ENCODE measurements at regions not wholly inside any gene's neighbourhood (a gene's known extent, or its start where the extent isn't known, plus 50 kb on each side); places are given as distances from the start of the nearest gene placed in this dataset.

DNA sequence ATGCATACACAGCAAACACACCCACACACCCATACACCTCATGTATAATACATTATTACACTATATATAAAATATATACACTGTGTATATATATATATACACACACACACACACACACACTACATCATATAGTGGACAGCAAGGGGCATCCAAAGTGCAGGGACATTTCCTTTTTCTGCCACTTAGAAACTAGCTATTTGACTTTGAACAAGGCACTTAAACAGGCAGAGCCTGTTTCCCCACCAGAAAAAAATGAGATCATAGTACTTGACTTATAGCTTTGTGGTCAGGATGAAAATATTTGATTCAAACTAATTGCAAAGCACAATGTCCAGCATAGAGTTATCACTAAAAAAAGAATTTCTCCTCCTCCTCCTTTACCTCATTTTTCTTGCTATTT lies 254.3 kb upstream of the NPVF start:
- H3K36me3 ChIP-seq (ENCODE audit: insufficient read depth), result no peaks in the 10 kb centered on the region
- no peak for DNase-seq (ENCODE audit: extremely low spot score)
- H3K27ac ChIP-seq (ENCODE audit: low read depth), result no peak overlapping the region
- no peak overlapping the region for H3K4me3 ChIP-seq (ENCODE audit: low read depth, low read length)
- no peaks in the 10 kb centered on the region for H3K4me1 ChIP-seq (ENCODE audit: insufficient read depth)

DNA sequence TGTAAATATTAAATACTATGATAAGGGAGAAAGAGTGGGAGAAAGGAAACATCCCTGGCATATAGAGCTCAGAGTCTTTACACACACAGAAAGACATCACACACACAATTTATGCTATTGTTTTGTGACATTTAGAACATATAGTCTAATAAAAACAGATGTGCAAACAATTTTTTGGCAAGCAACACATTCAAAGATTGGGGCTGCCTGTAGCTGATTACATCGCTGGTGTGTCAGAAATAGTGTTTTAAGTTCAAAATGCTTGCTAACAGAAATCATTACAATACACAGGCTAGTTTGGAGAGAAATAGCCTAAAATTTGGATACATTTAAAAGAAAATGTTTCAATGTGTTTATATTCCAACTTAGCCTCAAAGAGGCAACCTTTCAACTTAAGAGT lies 256.7 kb upstream of the NPVF start:
- Histone ChIP-seq H3K4me1 (ENCODE audit: insufficient read depth) (no peaks in the 10 kb centered on the region), H3K36me3 (ENCODE audit: insufficient read depth) (no peaks in the 10 kb centered on the region), H3K4me3 (ENCODE audit: low read depth, low read length) (no peak overlapping the region), H3K27ac (ENCODE audit: low read depth) (no peak overlapping the region)
- DNase-seq (ENCODE audit: extremely low spot score), result no peak
- WGBS, result 38% methylated on average over 1 of the region's 1 CpG

DNA sequence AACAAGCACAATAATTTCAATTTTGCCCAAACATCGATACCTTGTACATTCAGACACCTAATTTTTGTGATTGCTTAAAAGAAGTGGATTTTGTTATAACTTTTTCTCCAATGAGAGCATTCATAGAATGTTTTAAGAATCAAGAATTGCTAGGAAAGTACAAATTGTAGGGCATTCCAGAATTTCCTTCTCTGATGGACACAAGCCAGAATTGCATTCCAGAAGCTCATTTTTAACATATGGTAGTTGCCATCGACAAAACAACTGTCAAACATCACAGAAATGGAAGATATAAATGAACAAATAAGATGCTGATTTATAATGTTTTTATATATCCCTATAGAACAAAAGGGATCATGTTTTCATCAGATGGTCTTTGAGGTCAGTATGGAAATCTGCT lies 258.4 kb upstream of the NPVF start:
- DNase-seq (ENCODE audit: extremely low spot score), result no peak
- Histone ChIP-seq H3K36me3 (ENCODE audit: insufficient read depth) (no peaks in the 10 kb centered on the region), H3K4me3 (ENCODE audit: low read depth, low read length) (no peak overlapping the region), H3K4me1 (ENCODE audit: insufficient read depth) (no peaks in the 10 kb centered on the region), H3K27ac (ENCODE audit: low read depth) (no peak overlapping the region)
- 63% methylated on average over 2 of the region's 2 CpGs for WGBS

DNA sequence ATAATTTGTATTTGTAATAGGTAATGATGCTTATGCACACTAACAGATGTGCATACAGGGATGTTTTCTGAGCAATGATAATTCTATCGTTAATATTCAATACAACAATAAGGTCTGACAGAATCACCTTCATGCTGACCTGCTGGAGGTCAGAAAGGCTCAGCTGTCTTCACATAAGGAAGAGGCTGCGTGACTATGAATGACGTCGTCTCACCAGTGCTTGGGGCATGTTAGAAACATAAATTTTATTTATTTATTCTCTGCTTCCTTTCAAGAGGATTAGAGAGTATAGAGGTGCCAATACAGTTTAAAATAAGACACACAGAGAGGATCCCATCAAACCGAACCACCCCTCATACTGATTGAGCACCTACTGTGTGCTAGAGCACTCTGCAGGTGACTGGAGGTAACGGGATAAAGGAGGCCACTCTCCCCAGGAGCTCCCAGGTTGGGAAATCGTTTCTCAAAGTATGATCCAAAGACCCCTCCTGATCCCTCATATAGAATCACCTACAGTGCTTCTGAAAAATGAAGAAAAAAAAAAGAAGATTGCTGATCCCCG lies 265.6 kb upstream of the NPVF start:
- DNase-seq (ENCODE audit: extremely low spot score), result no peak
- no peak overlapping the region for H3K27ac ChIP-seq (ENCODE audit: low read depth)
- no peak overlapping the region for H3K4me3 ChIP-seq (ENCODE audit: low read depth, low read length)
- H3K36me3 ChIP-seq (ENCODE audit: insufficient read depth), result no peaks in the 10 kb centered on the region
- 79% methylated on average over 8 of the region's 8 CpGs for WGBS
- no peaks in the 10 kb centered on the region for H3K4me1 ChIP-seq (ENCODE audit: insufficient read depth)

DNA sequence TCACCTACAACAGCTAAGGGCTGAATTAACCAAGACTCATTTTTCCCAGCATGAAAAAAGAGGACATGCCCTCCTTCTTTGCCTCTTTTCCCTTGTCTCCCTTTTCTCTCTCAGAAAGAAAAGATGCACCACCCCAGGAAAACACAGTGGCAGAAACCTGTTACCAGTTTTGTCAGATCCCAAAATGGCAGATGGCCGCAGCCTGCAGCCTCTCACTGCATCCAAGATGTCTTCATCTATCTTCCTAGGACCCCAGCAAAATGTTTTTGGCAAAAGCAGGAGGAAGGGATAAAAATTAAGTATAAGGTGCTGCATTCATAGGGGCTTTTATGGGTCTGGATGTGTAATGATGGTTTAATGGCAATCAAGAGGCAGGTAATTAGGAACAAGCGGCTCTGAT lies 266.6 kb upstream of the NPVF start:
- 92% methylated on average over 2 of the region's 2 CpGs for WGBS
- DNase-seq (ENCODE audit: extremely low spot score), result no peak
- no peaks in the 10 kb centered on the region for H3K4me1 ChIP-seq (ENCODE audit: insufficient read depth)
- H3K36me3 ChIP-seq (ENCODE audit: insufficient read depth), result no peaks in the 10 kb centered on the region
- H3K27ac ChIP-seq (ENCODE audit: low read depth), result no peak overlapping the region
- no peak overlapping the region for H3K4me3 ChIP-seq (ENCODE audit: low read depth, low read length)

DNA sequence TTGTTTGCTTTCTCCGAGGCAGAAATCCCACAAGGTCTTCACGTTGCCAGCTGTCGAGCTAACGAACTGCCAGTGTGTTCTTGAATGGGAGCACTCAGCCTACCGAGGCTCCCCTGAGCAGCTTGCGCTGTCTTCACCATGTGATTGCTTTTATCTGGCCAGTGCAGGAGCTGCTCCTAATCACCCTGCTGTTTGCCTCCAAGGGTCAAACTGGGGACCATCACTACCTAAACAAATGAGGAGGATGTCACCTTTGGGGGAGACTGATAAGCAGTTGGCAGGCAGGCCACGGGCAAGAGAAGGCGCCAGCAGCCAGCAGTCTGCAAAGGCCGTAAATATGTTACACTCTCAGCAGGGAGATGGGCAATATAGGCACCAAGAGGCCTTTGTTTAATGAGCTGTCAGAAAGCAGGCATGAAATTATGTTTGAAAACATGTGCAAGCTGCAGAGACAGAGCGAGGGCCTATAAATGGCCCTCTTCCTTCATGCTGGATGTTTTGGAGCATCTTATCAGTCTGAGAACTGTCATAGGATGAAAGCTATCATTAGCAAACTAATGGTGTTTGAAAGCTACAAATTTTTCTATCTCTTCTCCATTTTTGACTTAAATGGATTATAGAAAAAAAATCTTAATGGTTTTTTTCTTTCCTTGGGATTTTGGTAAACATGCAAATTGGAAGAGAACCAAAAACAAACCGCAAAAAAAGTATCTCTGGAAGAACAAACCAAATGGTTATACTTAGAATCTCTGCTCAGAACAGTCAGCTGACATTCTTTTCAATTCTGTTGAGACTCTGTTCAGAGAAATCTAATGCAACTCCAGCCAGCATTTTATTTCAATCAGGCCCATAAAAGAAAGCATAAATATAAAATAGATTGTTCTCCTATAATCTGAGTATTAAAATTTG lies 267.3 kb upstream of the NPVF start:
- no peak overlapping the region for H3K27ac ChIP-seq (ENCODE audit: low read depth)
- H3K4me1 ChIP-seq (ENCODE audit: insufficient read depth), result no peaks in the 10 kb centered on the region
- DNase-seq (ENCODE audit: extremely low spot score), result no peak
- no peaks in the 10 kb centered on the region for H3K36me3 ChIP-seq (ENCODE audit: insufficient read depth)
- H3K4me3 ChIP-seq (ENCODE audit: low read depth, low read length), result no peak overlapping the region
- 28% methylated on average over 11 of the region's 11 CpGs for WGBS

DNA sequence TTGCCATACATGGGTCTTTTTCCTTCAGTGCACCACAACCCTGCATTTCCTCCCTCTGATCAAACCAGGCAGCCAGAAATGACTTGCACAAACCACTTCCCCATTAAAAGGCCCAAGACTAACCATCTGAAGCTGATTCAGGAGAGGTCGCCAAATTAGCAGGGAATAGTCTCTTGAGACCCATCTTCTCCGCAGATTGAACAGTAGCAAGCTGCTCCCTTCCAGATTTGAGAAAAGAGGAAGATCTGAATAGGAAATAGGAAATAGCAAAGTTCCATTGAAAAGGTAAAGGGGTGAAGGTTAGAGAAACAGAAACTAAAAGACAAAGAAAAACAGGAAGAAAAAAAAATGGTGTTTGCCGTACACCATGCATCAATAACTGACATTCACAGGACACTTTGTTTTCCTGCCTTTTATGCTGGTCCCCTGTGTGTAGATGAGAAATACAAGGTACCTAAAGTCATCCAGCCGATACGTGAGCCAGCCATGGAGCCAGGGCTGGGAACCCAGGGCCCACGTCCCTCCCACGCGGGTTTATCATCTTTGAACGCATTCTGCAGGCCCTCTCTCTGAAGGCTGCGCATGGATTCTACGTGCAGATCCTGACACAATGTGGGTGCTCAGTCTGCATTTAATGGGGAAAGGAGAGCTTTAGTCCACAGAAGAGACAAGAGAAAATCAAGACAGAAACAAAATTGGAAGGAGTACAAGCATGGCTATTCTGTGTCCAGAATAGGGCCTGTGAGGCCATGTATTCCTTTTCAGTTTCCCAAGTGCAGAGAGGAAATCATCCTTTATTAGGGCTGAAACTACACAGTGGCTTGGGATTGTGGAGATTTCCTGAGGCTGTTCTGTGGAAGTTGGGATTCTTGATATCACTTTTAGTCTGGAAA lies 268.4 kb upstream of the NPVF start:
- Histone ChIP-seq H3K4me3 (ENCODE audit: low read depth, low read length) (no peak overlapping the region), H3K4me1 (ENCODE audit: insufficient read depth) (no peaks in the 10 kb centered on the region), H3K36me3 (ENCODE audit: insufficient read depth) (no peaks in the 10 kb centered on the region), H3K27ac (ENCODE audit: low read depth) (no peak overlapping the region)
- WGBS, result 84% methylated on average over 11 of the region's 11 CpGs
- no peak for DNase-seq (ENCODE audit: extremely low spot score)

DNA sequence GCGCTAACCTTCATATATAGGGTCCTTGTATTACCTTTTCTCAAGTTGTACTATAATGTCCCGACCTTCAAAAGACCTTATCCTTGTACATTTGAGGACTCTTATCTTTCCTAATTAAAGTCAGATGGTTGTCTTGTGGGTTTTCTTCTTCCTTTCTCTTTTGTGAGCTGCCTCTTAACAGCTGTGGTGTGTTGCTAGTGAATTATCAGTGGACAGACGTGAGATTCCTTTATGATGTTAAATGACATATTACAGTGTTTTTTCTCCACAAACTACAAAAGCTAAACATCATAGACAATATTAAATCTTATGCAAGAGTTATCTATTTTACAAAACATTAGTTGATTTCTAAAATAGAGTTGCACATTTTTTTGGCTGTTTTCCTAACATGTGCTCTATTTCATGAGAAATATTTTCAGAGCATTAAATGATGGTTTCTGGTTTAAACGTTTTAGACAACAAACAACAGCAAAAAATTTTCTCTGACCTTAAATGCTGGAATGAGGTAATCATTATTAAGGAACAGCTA lies 272.2 kb upstream of the NPVF start:
- Histone ChIP-seq H3K4me3 (ENCODE audit: low read depth, low read length) (no peak overlapping the region), H3K36me3 (ENCODE audit: insufficient read depth) (no peaks in the 10 kb centered on the region), H3K4me1 (ENCODE audit: insufficient read depth) (no peaks in the 10 kb centered on the region), H3K27ac (ENCODE audit: low read depth) (no peak overlapping the region)
- 38% methylated on average over 4 of the region's 4 CpGs for whole genome bisulfite sequencing
- no peak for DNase-seq (ENCODE audit: extremely low spot score)

DNA sequence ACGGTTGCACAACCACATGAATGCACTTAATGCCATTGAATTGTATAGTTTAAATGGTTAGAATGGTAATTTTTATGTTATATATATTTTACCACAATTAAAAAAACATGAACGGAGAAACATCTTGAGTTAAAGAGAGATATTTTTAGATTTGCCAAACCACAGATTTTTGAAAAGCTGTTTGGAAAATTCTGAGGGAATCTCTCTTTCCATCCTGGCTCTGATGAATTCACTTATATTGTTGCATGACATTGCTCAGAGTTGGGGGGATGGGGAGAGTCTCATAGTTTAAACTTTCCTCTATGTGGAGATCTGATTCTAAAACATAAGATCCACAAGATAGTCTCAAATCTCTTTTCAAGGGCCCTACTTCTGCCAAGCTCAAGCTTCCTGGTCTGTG lies 275.0 kb upstream of the NPVF start:
- Histone ChIP-seq H3K27ac (ENCODE audit: low read depth) (no peak overlapping the region), H3K4me1 (ENCODE audit: insufficient read depth) (no peaks in the 10 kb centered on the region), H3K4me3 (ENCODE audit: low read depth, low read length) (no peak overlapping the region), H3K36me3 (ENCODE audit: insufficient read depth) (no peaks in the 10 kb centered on the region)
- DNase-seq (ENCODE audit: extremely low spot score), result no peak
- 75% methylated on average over 2 of the region's 2 CpGs for WGBS

DNA sequence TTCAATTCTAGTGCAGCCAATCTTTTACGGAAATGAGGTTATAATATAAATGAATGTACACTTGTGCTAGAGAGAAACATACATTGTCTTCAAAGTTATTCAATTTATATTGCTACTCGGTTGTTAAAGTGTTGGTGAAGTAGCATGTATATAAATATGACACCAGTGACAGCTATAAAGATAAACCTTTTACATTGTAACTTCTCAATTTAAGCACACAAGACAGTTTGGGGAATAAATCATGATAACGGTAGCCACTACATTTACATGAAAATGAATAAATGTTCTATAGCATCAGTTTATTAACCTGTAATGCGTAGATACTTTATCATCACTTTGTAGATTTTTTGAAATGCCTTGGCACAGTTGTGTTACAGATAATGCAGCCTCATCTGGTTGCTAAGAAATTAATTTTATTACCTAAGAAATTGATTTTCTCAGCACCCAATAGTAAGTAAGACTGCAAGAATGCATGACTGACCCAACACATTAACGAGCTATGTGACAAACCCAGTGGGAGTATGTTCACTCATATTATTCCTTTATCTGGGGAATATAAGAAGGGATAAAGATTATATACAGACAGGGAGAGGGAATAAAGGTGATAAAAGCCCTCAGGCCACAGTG lies 283.9 kb upstream of the NPVF start:
- WGBS, result 43% methylated on average over 5 of the region's 5 CpGs
- H3K36me3 ChIP-seq (ENCODE audit: insufficient read depth), result no peaks in the 10 kb centered on the region

DNA sequence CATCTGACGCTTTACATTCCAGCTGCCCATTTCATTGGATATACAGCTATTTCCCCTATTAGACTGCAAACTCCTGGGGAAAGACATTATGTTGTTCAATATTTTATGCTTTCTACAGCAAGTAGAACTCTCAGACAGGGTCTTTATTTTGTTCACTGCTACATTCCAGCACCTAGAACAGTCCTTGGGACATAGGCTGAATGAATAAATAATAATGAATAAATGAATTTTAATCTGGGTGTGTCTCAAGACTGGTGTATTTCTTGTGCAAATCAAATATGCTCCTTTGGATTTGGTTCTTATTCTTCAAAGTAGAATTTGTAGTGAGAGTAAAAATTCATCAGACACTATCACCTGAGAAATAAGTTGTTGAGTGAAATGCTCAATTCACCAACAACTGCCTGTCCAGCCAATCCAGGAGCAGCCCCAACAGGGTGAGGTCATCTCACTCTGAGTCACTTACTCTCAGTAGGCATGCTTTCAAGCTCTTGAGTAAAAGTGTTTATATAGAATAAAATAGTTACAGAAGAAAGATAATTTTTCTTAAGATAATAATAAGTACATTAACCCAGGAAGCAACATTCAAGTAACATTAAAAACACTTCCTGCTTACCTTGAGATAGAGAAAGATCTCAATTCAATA lies 287.5 kb upstream of the NPVF start:
- WGBS, result 92% methylated on average over 1 of the region's 1 CpG
- Histone ChIP-seq H3K4me3 (ENCODE audit: low read depth, low read length) (no peak overlapping the region), H3K36me3 (ENCODE audit: insufficient read depth) (no peaks in the 10 kb centered on the region), H3K4me1 (ENCODE audit: insufficient read depth) (no peaks in the 10 kb centered on the region), H3K27ac (ENCODE audit: low read depth) (no peak overlapping the region)
- no peak for DNase-seq (ENCODE audit: extremely low spot score)

More for the DNA sequence above, 283.9 kb upstream of the NPVF start:
- no peak overlapping the region for H3K27ac ChIP-seq (ENCODE audit: low read depth)
- DNase-seq (ENCODE audit: extremely low spot score), result no peak
- H3K4me1 ChIP-seq (ENCODE audit: insufficient read depth), result no peaks in the 10 kb centered on the region
- no peak overlapping the region for H3K4me3 ChIP-seq (ENCODE audit: low read depth, low read length)

DNA sequence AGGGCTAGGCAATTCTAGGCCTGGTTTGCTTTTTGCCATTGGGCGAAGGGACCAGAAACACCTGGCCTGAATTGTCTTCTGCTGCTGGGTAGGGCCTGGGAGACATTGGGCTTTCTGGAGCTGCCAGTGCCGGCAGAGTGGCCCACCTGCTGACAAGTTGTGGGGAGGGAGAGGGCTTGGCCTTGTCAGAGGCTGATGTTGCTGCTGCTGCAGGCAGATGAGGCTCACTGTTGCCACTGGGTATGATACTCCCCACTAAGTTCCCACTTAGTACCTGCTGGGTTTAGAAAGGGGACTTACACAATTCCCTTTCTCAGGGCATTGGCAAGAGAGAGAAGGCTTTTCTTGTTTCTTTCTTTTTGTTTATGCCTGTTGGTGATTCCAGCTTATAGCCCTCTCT lies 289.6 kb upstream of the NPVF start:
- 87% methylated on average over 2 of the region's 2 CpGs for WGBS
- Histone ChIP-seq H3K36me3 (ENCODE audit: insufficient read depth) (no peaks in the 10 kb centered on the region), H3K4me1 (ENCODE audit: insufficient read depth) (no peaks in the 10 kb centered on the region), H3K27ac (ENCODE audit: low read depth) (no peak overlapping the region), H3K4me3 (ENCODE audit: low read depth, low read length) (no peak overlapping the region)
- no peak for DNase-seq (ENCODE audit: extremely low spot score)

DNA sequence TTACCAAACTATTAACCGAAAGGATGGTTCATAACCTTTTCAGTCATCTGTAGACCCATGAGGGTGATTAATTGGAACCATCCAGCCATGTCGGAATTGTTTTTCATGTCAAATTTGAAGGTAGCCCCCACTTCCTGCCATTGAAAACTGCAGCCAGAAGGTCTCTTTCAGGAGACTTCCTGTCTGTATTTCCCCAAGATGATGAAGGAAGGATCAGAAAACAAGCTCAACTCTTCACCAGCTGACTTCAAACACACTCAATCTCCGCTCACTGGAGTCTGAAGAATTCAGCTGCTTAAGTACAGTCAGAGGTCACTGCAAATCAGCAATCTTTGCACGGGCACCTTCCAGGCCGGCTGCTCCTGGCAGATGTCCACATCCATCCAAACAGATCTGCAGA lies 291.7 kb upstream of the NPVF start:
- Histone ChIP-seq H3K4me1 (ENCODE audit: insufficient read depth) (no peaks in the 10 kb centered on the region), H3K27ac (ENCODE audit: low read depth) (no peak overlapping the region), H3K36me3 (ENCODE audit: insufficient read depth) (no peaks in the 10 kb centered on the region), H3K4me3 (ENCODE audit: low read depth, low read length) (no peak overlapping the region)
- DNase-seq (ENCODE audit: extremely low spot score), result no peak
- WGBS, result 61% methylated on average over 5 of the region's 5 CpGs

Data from urinary bladder (tissue), 3 donors.